HCT116 (cell line): ENCODE measurements at regions not wholly inside any gene's neighbourhood (a gene's known extent, or its start where the extent isn't known, plus 50 kb on each side); places are given as distances from the start of the nearest gene placed in this dataset.
A peak's percentile ranks its signal among the peaks of the same experiment; 100 is the strongest.

Experiments used
- EZH2 ChIP-seq: fragments of 200-600 bp; sonication (generic); IDR thresholded peaks from 2 replicates; pipeline ENCODE4 v1.6.1; 2017; ENCODE audit warnings: antibody characterized with exemption, mixed run types
- YY1 ChIP-seq: IDR thresholded peaks from 2 replicates; pipeline ENCODE4 v1.6.1; 2011; ENCODE audit warnings: low read length, low read depth, moderate library complexity, mild to moderate bottlenecking; ENCODE audit not compliant: insufficient replicate concordance; ENCODE audit errors: extremely low read depth
- ZNF274 ChIP-seq: fragments of 200-500 bp; sonication (Bioruptor generic); IDR thresholded peaks from 2 replicates; pipeline ENCODE4 v1.6.1; 2014; ENCODE audit warnings: mild to moderate bottlenecking, low read depth, low read length, inconsistent platforms
- TF ChIP-seq, protein P1 (sequence below): IDR thresholded peaks from 2 replicates; pipeline ENCODE4 v1.6.1; 2011; ENCODE audit warnings: mild to moderate bottlenecking, low read length, moderate library complexity; ENCODE audit not compliant: insufficient replicate concordance; ENCODE audit errors: extremely low read depth
- TF ChIP-seq, protein P2 (sequence below): IDR thresholded peaks from 2 replicates; pipeline ENCODE4 v1.6.1; 2012
- TF ChIP-seq, protein P3 (sequence below), 3 experiments: fragments of 200-600 bp in 1 of 3; sonication (generic) in 1 of 3; IDR thresholded peaks in 2 of 3; conservative IDR thresholded peaks in 1 of 3; 2 replicates each; pipeline ENCODE4 v1.5.1; 2012 to 2017; ENCODE audit warnings: low read depth in 2 of 3, low read length in 2 of 3, antibody characterized with exemption in 1 of 3, borderline replicate concordance in 1 of 3, control low read depth in 1 of 3, mild to moderate bottlenecking in 1 of 3, mixed read lengths in 1 of 3, mixed run types in 1 of 3, moderate library complexity in 1 of 3; ENCODE audit not compliant: insufficient read depth in 1 of 3

DNA sequence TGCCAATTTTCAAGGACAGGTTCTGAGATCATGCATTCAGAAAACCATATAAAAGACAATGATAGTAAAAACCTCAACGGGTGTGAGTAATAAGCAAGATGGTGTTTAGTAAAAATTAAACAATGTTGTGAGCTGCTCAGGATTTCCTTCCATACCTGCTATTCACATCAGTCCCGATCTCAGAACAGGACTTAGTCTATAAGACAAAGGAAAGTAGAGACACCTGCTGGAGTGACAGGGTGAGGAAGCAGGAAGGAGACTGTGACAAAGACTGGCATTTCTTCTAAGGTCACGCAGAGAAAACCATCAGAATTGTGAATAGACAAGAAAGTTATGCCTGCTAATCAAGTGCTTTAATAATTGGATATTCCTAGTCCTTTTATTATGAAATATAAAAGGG lies 648.0 kb downstream of the DACH1 start:
- TF ChIP-seq, protein P1, sequence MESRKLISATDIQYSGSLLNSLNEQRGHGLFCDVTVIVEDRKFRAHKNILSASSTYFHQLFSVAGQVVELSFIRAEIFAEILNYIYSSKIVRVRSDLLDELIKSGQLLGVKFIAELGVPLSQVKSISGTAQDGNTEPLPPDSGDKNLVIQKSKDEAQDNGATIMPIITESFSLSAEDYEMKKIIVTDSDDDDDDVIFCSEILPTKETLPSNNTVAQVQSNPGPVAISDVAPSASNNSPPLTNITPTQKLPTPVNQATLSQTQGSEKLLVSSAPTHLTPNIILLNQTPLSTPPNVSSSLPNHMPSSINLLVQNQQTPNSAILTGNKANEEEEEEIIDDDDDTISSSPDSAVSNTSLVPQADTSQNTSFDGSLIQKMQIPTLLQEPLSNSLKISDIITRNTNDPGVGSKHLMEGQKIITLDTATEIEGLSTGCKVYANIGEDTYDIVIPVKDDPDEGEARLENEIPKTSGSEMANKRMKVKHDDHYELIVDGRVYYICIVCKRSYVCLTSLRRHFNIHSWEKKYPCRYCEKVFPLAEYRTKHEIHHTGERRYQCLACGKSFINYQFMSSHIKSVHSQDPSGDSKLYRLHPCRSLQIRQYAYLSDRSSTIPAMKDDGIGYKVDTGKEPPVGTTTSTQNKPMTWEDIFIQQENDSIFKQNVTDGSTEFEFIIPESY = no peak
- TF ChIP-seq EZH2 = no peak
- TF ChIP-seq, protein P2, sequence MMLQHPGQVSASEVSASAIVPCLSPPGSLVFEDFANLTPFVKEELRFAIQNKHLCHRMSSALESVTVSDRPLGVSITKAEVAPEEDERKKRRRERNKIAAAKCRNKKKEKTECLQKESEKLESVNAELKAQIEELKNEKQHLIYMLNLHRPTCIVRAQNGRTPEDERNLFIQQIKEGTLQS = no peak
- TF ChIP-seq, protein P3, sequence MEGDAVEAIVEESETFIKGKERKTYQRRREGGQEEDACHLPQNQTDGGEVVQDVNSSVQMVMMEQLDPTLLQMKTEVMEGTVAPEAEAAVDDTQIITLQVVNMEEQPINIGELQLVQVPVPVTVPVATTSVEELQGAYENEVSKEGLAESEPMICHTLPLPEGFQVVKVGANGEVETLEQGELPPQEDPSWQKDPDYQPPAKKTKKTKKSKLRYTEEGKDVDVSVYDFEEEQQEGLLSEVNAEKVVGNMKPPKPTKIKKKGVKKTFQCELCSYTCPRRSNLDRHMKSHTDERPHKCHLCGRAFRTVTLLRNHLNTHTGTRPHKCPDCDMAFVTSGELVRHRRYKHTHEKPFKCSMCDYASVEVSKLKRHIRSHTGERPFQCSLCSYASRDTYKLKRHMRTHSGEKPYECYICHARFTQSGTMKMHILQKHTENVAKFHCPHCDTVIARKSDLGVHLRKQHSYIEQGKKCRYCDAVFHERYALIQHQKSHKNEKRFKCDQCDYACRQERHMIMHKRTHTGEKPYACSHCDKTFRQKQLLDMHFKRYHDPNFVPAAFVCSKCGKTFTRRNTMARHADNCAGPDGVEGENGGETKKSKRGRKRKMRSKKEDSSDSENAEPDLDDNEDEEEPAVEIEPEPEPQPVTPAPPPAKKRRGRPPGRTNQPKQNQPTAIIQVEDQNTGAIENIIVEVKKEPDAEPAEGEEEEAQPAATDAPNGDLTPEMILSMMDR (IDR thresholded peaks at IDR 0.05 in 2 of 3, conservative IDR thresholded peaks at IDR 0.05 in 1 of 3; ENCODE audit: borderline replicate concordance in 1 of 3, insufficient read depth in 1 of 3, low read depth in 2 of 3, low read length in 2 of 3) = peak; percentile 5 to 27 (median 20); a peak in 2 of 6 replicates
- no peak for TF ChIP-seq YY1
- no peak for TF ChIP-seq ZNF274
